GM12891 (cell line): ENCODE measurements at regions not wholly inside any gene's neighbourhood (a gene's known extent, or its start where the extent isn't known, plus 50 kb on each side); places are given as distances from the start of the nearest gene placed in this dataset.

ENCODE experiments used
- DNase-seq: peaks from one replicate; pipeline ENCODE4 v3.0.0; 2011; ENCODE audit warnings: low spot score; ENCODE audit not compliant: insufficient read length
- FAIRE-seq: peaks from 2 replicates; lab custom pipeline; 2011; peaks lifted over from hg19 to GRCh38; lab: Jason Lieb, UNC
- PAX5 ChIP-seq: IDR thresholded peaks from 2 replicates; pipeline ENCODE4 v1.6.1; 2011; ENCODE audit warnings: low read length, moderate library complexity, mild to moderate bottlenecking; ENCODE audit not compliant: insufficient read depth, severe bottlenecking
- POLR2A ChIP-seq: IDR thresholded peaks from 2 replicates; pipeline ENCODE4 v1.6.1; 2011; ENCODE audit warnings: low read depth, low read length, control low read depth
- POLR2AphosphoS5 ChIP-seq: IDR thresholded peaks from 2 replicates; pipeline ENCODE4 v1.6.1; 2011; ENCODE audit warnings: low read depth, low read length, control low read depth
- POU2F2 ChIP-seq: IDR thresholded peaks from 2 replicates; pipeline ENCODE4 v1.6.1; 2011; ENCODE audit warnings: low read depth, mild to moderate bottlenecking, control low read depth, low read length, moderate library complexity
- SPI1 ChIP-seq: IDR thresholded peaks from 2 replicates; pipeline ENCODE4 v1.6.1; 2011; ENCODE audit warnings: low read depth, low read length, control low read depth
- TAF1 ChIP-seq: IDR thresholded peaks from 2 replicates; pipeline ENCODE4 v1.6.1; 2011; ENCODE audit warnings: low read depth, low read length, control low read depth

DNA sequence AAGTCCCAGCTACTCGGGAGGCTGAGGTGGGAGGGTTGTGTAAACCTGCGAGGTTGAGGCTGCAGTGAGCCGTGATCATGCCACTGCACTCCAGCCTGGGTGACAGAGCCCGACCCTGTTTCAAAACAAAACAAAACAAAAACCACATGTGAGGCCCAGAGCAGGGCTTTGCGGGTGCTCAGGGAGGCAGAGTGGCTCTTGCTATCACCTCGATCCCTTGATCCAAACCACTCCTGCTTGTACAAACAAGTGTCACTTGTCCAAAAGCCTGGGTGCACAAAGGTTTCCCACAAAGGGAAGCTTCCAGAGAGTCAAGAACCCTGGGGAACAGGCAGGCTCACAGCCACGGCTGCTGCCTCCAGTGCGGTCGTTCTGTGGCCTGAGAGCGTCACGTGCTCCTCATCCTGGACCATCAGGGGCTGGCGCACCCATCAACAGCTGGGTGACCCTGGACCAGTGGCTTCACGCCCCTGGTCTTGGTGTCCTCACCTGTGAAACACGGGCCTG is 162.7 kb downstream of the C9orf50 start:
- no peak for DNase-seq
- FAIRE-seq, result peak; percentile 88
- TF ChIP-seq PAX5, result no peak
- no peak for TF ChIP-seq TAF1
- no peak for TF ChIP-seq POLR2A

DNA sequence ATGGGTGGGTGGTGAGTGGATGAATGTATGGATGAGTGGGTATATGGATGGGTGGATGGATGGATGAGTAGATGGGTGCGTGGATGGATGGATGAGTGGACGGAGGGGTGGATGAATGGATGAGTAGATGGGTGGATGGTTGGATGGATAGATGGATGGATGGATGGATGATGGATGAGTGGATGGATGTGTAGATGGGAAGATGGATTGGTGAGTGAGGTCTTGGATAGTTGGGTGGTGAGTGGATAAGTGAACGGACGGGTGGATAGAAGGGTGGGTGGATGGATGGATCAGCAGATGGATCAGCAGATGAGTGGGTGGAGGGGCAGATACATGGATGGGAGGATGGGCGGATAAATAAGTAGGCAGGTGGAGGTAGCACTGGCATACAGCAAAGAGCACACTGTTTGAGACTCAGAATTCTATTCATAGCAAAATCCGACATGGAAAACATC is 163.5 kb downstream of the C9orf50 start:
- DNase-seq (no peak), FAIRE-seq (peak; percentile 33)
- TF ChIP-seq TAF1 (no peak), SPI1 (no peak), POLR2AphosphoS5 (no peak), PAX5 (no peak), POU2F2 (no peak), POLR2A (no peak)

DNA sequence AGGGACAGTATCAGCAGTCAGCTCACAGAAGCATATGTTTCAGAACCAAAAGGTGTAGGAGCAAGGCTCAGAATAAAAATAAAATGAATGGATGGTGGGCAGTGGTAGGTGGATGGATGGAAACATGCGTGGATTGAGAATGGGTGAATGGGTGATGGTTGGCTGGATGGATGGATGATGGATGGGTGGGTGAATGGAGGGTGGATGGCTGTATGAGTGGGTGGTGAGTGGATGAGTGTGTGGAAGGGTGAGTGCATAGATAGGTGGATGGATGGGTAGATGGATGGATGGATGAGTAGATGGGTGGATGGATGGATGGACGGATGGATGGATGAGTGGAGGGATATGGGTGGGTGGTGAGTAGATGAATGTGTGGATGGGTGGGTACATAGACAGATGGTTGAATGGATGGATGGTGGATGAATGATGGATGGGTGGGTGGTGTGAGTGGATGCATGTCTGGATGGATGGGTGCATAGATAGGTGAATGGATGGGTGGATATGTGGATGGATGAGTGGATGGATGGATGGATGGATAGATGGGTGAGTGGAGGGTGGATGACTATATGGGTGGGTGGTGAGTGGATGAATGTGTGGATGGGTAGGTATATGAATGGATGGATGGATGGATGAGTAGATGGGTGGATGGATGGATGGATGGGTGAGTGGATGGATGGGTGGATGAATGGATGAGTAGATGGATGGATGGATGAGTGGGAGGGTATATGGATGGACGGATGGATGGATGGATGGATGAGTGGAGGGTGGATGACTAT is 164.2 kb downstream of the C9orf50 start:
- TF ChIP-seq POU2F2, result no peak
- no peak for TF ChIP-seq POLR2A
- TF ChIP-seq SPI1, result no peak
- no peak for TF ChIP-seq POLR2AphosphoS5
- TF ChIP-seq TAF1, result no peak
- TF ChIP-seq PAX5, result no peak
- no peak for FAIRE-seq
- no peak for DNase-seq

GRCh38 chr9:129455151-129455995 is 165.5 kb downstream of the C9orf50 start:
- DNase-seq, result no peak
- no peak for FAIRE-seq
- TF ChIP-seq POU2F2 (no peak), PAX5 (no peak), POLR2AphosphoS5 (no peak), SPI1 (no peak), POLR2A (no peak), TAF1 (no peak)

- DNase-seq (no peak), FAIRE-seq (no peak)
- TF ChIP-seq POU2F2 (no peak), POLR2AphosphoS5 (no peak), TAF1 (no peak), POLR2A (no peak), PAX5 (no peak), SPI1 (no peak)
Measured at GRCh38 chr9:129454467-129455067, 166.3 kb downstream of the C9orf50 start.

GRCh38 chr9:129453734-129454133 is 167.2 kb downstream of the C9orf50 start:
- FAIRE-seq (no peak), DNase-seq (no peak)
- no peak for TF ChIP-seq SPI1
- no peak for TF ChIP-seq TAF1
- no peak for TF ChIP-seq POLR2A
- no peak for TF ChIP-seq POU2F2
- no peak for TF ChIP-seq POLR2AphosphoS5
- no peak for TF ChIP-seq PAX5

DNA sequence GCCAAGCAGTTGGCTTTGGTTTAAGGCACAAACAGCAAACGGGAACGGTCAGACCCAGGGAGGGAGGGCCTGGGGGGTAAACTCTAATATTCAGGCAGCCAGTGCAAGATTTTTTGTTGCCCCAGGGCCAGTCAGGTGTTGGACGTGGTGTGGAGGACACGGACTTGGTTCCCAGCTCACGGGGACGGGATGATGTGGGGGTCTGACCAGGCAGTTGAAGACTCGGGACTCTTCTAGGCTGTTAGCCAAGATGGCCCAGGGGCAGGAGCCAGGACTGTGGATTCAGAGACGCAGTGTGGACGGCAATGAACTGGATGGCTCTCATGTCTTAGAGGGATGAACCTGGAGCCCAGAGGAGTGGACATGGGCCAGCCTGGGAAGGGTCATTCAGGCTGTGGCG is 169.2 kb downstream of the C9orf50 start:
- no peak for DNase-seq
- TF ChIP-seq POU2F2 (no peak), PAX5 (no peak), POLR2A (no peak), TAF1 (no peak), SPI1 (no peak), POLR2AphosphoS5 (no peak)

GRCh38 chr9:129451089-129451656 is 169.7 kb downstream of the C9orf50 start:
- DNase-seq, result no peak
- FAIRE-seq, result no peak

More for the DNA sequence above, 169.2 kb downstream of the C9orf50 start:
- FAIRE-seq, result no peak

DNA sequence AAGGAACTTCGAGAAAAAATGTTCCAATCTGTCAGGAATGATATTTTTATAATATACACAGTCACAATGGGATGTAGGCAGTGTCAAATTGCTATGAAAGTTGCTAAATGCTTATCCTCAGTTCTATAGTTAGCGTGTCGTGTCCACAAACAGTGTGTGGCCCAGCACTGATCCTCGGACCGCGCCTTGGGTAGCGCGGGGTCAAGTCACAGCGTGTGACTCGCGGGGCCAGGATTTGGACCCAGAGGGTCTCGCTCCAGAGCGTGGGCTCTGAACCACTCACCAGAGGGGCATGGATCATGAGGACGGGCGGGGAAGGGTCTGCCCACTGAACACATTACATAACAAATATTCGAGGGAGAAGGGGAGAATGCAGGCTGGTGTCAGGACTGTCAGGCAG is 171.8 kb downstream of the C9orf50 start:
- FAIRE-seq (no peak), DNase-seq (no peak)
- TF ChIP-seq POU2F2 (no peak), POLR2A (no peak), SPI1 (no peak), TAF1 (no peak), POLR2AphosphoS5 (no peak), PAX5 (no peak)

More at GRCh38 chr9:129451089-129451656, 169.7 kb downstream of the C9orf50 start:
- TF ChIP-seq POU2F2, result no peak
- TF ChIP-seq POLR2A, result no peak
- TF ChIP-seq SPI1, result no peak
- TF ChIP-seq PAX5, result no peak
- no peak for TF ChIP-seq TAF1
- no peak for TF ChIP-seq POLR2AphosphoS5
